GM18858 (cell line): ENCODE measurements at regions not wholly inside any gene's neighbourhood (a gene's known extent, or its start where the extent isn't known, plus 50 kb on each side); places are given as distances from the start of the nearest gene placed in this dataset.

ENCODE experiments used
- ATAC-seq: cut with Tn5 transposase; IDR thresholded peaks from one replicate; pipeline ENCODE4 v1.9.1; 2021; ENCODE audit not compliant: unreplicated experiment

DNA sequence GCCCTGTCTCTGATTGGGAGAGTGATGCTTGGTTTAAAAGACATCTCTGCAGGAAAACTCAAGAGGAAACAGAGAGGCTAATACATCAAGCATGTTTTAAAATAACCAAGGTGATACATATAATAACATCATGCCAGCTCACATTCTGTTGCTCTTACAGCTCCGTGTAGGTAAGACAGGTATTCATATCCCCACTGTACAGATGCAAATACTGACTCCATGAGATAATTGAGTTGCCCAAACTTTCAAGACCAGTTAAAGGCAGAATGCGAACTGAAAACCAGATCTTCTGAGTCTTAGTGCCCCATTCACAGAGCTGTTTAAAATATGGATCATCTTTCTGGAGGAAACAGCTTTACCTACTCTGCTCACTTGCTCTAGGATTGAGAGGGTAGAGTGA, 214.0 kb downstream of the PIK3R1 start:
- ATAC-seq: no peak

DNA sequence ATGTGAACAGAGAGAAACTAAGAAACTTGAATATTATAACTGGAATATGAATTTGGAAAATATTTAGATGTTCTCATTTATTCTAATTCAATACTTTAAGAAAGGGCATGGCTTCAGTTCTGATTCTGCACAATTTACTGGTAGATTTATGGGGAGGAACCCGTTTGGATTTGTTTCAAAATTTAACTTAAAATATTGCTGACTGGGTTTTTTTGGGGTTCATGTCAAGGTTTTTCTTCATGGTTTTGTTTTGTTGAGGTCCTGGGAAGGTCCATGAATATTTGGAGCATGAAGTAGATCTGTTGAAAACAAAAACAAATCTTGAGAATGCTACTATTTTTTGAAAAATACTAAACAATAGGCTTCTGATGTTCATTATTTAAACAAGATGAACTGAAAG, 214.7 kb downstream of the PIK3R1 start:
- ATAC-seq: no peak

DNA sequence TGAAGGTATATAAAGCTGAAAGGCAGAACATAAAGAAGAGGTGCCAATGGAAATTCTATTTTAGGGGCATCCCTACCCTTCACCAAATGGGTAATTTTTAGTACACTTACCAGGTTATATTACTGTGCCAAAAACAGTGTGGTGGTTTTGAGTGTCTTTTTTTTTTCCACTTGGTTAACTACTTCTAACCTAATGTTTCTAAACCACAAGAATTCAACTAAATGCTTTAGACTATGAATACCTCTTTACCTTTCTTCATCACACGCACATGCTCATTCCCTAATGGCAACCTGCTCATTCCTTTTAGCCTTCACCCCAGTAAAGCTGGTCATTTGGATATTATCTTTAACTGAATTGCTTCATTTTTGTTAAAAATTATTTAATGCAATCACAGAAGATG, 215.6 kb downstream of the PIK3R1 start:
- no peak for ATAC-seq

DNA sequence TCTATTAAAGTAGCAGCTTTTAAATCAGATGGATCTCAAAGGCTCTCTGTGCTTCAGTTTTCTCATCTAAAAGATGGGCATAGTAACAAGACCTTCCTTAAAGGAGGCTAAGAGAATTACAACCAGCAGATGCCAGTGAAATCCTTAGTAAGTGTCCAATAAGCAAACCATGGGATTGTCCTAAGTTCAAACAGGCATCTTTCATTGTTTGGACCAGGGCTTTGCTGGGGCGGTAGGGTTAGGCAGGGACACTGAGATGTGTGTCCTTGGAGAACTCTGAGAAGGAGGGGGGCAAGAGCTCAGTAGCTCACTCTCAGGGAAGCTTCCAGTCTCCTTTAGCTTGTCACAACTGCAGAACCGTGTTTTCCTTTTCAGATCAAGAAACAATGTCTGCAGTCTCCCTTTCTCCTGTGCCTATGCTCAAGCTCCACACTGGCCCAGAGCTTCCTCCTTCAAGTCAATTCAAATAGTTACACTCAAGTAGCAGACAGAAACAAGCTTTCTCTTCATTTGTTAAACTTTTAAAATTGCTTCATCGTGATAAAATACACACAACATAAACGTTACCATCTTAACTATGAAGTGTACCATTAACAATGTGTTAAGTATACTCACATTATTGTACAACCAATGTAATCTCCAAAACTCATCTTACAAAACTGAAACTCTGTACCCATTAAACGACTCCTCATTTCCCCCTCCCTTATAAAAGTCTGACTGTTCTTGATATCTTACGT, 216.2 kb downstream of the PIK3R1 start:
- no peak for ATAC-seq

DNA sequence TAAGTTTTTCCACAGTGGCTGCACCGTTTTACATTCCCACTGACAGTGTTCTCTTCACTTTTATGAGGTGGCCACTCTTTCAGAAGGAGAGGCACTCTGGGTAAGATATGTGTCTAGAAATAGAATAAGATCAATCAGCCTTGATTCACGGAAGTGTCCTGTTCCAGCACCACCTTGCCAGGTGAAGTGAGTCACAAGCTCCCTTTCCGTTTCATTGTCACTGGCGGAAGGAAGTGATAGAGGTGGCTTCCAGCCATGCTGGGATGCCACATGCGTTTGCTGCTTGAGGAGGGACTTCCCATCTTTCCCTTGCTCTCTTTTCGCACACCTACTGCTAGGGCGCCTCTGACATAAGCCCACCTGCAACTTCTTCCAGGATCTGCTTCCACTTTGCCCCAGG, 217.1 kb downstream of the PIK3R1 start:
- ATAC-seq: no peak

DNA sequence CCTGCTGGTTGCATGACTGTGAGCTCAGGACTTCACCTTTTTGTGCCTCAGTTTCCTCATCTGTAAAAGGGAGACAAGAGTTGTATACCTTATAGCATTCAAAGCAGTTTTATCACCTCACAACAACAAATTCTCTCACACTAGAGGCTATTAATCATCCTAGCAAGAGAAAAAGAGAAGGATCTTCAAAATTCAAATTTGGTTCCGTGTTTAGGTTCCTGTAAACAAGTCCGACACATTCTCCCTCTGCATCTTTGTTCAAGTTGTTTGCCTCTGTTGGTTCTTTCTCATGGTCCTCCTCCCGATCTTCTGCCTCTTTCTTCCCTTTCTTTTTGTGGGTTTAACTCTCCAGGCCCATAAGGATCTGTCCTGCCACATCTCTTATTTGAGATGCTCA, 218.0 kb downstream of the PIK3R1 start:
- no peak for ATAC-seq

DNA sequence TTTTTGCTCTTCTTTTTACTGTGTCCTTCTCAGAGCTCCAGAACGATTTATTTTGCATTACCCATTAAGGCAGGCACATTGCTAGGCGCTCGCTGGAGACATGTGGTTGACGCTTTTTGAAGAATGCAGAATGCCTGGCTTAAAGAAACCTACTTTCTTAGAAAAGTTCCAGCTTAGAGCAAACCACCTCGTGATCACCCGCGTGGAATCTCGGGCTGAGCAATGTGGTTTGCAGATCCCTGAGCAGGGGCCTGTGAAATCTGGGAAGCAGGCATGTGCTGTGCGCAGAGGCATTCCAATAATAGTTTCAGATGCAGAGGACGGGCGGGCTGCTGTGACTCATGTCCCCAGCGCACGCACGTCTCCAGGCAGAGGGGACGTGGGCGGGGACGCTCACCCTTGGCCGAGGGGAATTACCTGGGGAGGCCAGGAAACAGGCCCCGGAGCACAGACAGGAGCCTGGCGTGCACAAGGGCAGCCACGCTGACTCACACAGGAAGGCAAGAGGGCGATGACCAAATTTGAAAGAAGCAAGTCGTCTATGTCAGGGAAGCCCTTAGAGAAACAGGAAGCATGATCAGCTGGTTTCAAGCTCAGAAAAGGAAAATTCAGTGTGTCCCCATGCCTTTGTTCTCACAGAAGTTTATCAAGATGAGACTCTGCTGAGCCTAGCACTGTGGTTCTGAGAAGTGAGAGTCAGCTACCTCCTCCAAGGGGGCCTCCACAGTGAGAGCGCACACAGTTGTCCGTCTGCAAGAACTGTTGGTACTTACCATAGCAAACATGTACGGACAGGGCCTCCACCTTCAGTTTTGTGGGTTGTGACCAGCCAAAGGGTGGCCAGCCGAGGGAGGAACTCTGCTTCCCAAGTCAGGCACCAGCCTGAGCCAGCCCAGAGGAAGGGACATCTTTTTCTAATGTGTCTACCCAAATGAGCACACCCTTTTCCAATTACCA, 218.6 kb downstream of the PIK3R1 start:
- ATAC-seq: peak; percentile 97

DNA sequence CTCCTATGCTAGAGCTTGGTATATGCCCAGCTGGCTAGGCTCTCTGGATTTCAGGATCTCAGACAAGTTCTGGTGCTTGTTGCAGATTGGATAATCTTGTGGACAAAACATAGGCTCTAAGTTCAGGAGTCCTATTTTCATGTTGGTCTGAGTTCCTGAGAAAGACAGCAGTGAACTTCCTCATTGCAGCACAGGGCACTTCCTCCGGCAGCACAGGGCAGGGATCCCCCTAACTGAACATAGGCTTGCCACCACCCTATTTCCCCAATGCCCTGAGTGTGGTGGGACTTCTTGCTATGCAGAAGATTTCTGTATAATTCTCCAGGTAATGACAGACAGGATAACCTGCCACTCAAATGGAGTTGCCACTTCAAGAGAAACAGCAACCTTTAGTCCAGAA, 220.1 kb downstream of the PIK3R1 start:
- no peak for ATAC-seq

DNA sequence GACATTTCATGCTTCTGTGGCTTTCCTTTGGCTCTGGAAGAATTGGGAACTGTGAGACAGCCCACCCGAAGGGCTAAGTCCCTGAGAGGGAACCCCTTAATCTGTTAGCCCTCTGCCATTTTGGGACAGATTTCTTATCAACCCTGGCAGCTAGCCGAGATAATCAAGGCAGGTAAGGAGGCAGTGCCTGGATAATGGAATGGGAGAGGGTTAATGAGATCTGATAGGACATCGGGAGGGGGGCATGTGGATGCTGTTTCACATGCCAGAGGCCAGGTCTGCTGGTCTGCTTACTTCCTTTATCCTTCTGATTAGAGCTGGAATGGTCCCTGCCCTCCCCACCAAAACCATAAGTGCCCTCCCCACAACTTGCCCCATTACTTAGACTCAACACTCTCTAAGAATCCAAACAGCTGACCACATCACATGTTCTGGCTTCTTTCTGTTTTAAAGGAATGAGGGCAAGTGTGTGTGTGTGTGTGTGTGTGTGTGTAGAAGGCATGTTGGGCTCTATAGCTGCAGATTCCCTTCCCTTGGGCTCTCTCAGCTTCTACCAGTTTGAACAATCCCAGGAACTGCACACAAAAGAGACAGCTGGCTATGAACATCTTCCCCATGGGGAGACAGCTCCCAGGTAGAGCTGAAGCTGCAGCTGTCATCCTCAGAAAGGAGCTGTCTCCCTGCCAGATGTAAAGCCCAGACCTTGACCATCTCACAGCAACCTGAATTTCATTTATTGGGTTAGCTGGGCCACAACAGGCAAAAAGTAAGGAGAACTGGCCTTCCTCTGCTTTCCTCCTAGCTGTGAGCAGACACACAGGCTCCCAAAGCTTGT, 221.3 kb downstream of the PIK3R1 start:
- no peak for ATAC-seq

DNA sequence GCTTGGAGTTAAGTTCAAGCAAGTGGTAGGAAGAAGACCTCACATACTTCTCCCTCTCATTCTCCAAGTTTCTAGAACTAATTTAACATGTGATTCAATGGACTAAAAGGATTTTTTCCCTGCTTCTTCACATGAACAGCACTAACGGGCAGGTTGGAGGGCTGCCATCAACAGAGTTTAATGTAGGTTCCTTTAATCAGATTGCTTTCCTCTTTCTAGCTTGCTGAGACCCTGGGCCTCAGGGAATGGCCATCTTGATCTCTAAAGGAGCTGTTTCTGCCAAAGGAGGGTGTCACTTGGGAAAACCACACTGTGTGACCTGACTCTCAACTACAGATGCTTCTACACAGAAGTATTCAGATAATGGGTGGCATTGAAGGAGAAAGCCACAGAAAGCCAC, 223.3 kb downstream of the PIK3R1 start:
- ATAC-seq: no peak

DNA sequence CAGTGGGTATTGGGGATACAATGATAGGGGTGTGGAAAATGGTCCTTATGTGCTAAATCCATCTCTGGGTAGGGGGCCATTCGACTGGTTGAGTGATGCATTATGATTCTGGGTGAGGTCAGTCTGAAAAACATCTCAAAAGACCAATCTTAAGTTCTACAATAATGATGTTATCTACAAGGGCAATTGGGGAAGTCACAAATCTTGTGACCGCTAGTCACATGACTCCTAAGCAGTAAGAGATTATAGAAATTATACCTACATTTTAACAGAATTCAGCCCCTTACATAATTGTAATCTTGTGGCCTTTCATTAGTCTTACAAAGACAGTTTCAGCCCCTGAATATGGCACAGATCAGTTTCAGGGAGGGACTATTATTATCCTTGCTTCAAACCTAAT, 224.7 kb downstream of the PIK3R1 start:
- no peak for ATAC-seq

DNA sequence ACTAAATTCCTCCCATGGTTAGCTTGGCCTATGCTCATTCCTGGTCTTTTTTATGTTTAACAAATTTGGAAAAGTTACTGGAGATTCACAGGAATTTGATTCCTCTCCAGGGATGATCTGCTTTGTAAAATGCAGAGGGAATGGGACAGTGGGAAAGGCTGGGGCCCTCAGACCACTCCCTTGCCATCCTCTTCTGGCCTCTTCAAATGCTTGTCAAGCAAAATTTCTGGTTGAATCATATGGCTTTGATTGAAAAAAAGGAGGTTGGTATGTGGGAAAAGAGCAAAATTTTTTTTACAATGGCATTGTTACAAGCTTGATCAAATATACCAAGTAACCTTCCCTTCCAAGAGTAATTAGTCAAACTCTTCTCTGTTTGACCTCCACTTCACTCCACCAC, 225.1 kb downstream of the PIK3R1 start:
- no peak for ATAC-seq

DNA sequence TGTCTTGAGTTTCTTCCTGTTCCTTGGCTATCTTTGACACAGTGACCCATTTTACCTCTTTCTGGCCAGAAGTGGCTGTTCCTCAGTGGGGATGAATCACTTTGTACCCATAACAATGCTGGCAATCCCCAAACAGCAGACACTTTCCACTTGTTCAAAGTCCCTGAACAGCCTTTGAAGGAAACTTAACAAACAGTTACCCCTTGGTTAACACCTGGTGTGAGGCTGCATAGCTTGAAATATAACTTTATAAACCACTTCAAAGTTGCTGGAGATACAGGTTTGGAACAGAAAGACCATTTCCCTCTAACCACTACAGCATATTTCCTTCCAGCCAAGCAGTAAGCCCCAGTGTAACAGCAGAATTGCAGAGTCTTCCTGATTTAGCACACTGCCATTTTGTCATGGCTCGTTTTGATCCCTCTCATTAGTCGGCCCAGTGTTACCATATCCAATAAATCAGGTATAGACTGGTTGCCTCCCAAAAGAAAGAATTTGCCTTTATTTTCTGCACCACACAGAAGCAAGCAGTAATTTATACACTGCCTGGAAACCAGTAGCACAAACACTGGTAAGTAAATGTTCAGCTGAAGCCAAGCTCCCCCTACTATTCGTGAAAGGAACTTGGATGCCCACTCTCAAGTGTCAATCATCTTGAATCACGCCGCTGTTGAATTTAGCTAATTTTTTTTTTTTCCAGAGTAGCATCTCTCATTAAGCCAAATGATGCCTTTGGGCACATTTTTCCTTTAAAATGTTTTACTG, 225.9 kb downstream of the PIK3R1 start:
- no peak for ATAC-seq

DNA sequence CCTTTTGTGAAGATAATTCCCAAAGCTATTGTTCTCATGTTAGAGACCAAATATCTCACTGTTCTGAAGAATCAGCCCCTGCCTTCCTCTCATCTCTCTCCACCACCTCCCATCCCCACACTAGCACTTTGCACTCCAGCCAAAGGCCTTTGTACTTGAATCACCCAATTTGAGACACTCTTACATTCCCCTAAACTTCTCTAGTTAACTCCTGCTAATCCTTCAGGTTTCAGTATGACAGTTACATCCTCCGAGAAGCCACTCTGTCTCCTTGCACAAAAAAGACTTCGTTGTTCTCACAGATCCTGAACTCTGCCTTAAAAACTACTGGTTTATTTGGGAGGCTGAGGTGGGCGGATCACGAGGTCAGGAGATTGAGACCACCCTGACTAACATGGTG, 227.5 kb downstream of the PIK3R1 start:
- ATAC-seq: no peak

DNA sequence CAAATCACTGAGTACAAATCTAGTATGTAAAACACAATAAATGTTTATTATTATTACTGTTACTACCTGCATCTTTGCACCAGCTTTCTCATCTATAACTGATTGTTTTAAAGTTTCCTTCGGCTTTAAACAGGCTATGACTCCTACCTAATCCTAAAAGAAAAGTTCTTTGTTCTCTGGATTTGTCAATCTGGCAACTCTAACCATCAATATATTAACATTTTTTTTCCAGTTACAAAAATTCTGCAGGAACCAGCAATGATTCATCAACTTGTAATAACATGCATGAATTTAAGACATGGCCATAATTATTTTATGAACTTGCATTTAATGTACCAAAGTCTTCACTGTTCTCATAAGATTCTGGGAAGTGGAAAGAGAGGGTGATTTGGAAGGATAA, 228.5 kb downstream of the PIK3R1 start:
- ATAC-seq: no peak

DNA sequence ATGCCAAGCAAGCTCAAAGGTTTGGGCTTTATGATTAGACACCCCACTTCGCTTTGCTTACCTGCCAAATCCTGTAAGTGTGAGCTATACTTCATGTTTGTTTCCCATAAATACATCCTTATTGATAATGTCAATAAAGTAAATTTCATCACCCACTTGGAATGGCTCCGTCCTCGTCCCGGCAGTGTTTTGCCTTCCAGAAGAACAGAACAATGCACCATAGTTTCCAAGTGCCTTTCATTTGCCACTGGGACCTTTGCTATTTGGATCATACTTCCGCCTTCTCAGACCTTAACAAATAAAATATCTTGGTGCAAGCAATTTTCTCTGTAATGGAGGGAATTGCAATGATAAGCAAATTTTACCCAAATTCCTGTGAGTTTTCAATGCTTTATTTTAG, 229.3 kb downstream of the PIK3R1 start:
- ATAC-seq: no peak

DNA sequence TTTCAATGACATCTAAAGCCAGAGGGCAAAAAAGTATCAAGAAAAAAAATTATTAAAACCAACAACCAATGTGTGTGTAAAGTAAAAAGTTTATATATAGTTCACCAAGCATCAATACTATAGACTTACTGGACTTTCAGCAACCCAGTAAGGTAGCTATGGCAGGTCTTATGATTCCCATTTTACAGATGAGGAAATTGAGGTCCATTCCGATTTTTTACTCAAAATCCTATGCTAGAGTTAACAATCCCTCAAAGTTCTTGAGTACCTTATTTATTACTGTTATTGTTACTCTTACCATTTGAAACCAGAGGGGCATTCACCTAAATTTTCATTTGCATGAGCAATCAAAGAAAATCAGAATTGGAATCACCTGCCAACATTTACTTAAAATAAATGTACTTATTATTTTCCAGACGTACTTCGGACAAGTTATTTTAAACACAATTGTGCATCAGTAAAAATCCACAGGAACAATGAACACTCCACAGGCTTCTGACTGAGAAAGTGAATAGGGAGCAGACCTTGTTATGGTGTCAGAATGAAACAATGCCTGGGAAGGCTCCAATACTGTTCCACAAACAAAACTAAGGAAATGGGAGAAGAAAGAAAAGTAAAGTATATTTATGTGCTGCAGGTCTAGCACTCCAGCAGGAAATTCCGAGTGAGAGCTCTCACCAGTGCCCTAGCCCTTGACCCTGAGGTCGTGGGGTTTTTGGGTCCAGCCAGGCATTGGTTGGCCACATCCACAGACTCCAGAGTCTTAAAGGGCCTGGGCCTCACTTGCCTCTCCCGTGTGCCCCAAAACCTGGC, 229.9 kb downstream of the PIK3R1 start:
- no peak for ATAC-seq

DNA sequence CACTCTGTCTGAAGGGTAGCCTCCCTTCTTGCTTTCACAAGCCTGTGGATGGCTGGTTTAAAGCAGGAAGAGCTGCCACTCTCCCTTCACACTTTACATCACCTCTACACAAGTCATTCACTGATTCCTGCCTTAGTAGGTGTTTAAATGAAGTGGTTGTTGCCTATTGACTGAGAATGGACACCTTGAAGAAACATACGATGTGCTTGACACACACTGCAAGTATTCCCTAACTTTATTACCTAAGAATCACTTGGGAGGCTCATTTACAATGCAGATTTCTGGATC, 230.5 kb downstream of the PIK3R1 start:
- no peak for ATAC-seq

DNA sequence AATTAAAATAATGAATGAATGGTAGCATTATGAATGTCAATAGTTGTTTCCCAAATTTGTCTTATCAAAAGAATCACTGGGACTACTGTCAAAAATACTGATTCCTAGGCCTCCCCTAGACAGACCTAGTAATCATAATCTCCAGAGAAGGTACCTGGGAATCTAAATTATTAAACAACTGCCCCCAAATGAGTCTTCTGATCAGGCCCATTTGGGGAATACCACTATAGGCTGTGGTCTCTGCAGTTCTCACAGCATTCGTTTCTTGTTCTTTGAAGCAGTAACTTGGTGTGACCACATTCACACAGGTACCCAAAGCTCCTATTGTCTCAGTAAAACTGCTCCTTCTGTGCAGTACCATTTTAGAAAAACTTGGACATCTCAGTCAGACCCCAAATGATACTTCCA, 230.9 kb downstream of the PIK3R1 start:
- peak; percentile 91 for ATAC-seq
